ENCODE measurements at regions not wholly inside any gene's neighbourhood (a gene's known extent, or its start where the extent isn't known, plus 50 kb on each side); places are given as distances from the start of the nearest gene placed in this dataset.

- in situ Hi-C loops (cut with HindIII; ENCODE audit: low sequenced_read_pairs): no loop called here
- no peak for TF ChIP-seq CTCF (IDR thresholded peaks at IDR 0.05; ENCODE audit: low read depth, low read length, missing control alignments)
- no peak overlapping the region for H3K4me3 ChIP-seq (ENCODE audit: low read depth, low read length)
- DNase-seq (ENCODE audit: low read depth): no peak
These were observed 585.3 kb downstream of the PTPRU start for GRCh38 chr1:29821605-29822004.

GRCh38 chr1:29820401-29820800, 584.1 kb downstream of the PTPRU start:
- TF ChIP-seq CTCF (IDR thresholded peaks at IDR 0.05; ENCODE audit: low read depth, low read length, missing control alignments): no peak
- no peak overlapping the region for H3K4me3 ChIP-seq (ENCODE audit: low read depth, low read length)
- in situ Hi-C loops (cut with HindIII; ENCODE audit: low sequenced_read_pairs): no loop called here
- DNase-seq (ENCODE audit: low read depth): no peak

- no peak for DNase-seq (ENCODE audit: low read depth)
These were observed 576.2 kb downstream of the PTPRU start for GRCh38 chr1:29812408-29813135.

GRCh38 chr1:29811727-29812407, 575.5 kb downstream of the PTPRU start:
- DNase-seq (ENCODE audit: low read depth): no peak
- H3K4me3 ChIP-seq (ENCODE audit: low read depth, low read length): no peak overlapping the region
- TF ChIP-seq CTCF (IDR thresholded peaks at IDR 0.05; ENCODE audit: low read depth, low read length, missing control alignments): no peak
- in situ Hi-C loops (cut with HindIII; ENCODE audit: low sequenced_read_pairs): no loop called here

More at GRCh38 chr1:29812408-29813135, 576.2 kb downstream of the PTPRU start:
- H3K4me3 ChIP-seq (ENCODE audit: low read depth, low read length): no peak overlapping the region
- in situ Hi-C loops (cut with HindIII; ENCODE audit: low sequenced_read_pairs): no loop called here
- TF ChIP-seq CTCF (IDR thresholded peaks at IDR 0.05; ENCODE audit: low read depth, low read length, missing control alignments): no peak

- in situ Hi-C loops (cut with HindIII; ENCODE audit: low sequenced_read_pairs): no loop called here
- DNase-seq (ENCODE audit: low read depth): no peak
- no peak for TF ChIP-seq CTCF (IDR thresholded peaks at IDR 0.05; ENCODE audit: low read depth, low read length, missing control alignments)
- no peak overlapping the region for H3K4me3 ChIP-seq (ENCODE audit: low read depth, low read length)
These were observed 574.9 kb downstream of the PTPRU start for GRCh38 chr1:29811247-29811646.

GRCh38 chr1:29810121-29811120, 574.1 kb downstream of the PTPRU start:
- TF ChIP-seq CTCF (IDR thresholded peaks at IDR 0.05; ENCODE audit: low read depth, low read length, missing control alignments): no peak
- no peak for DNase-seq (ENCODE audit: low read depth)
- no peak overlapping the region for H3K4me3 ChIP-seq (ENCODE audit: low read depth, low read length)
- in situ Hi-C loops (cut with HindIII; ENCODE audit: low sequenced_read_pairs): no loop called here
